ENCODE measurements at regions not wholly inside any gene's neighbourhood (a gene's known extent, or its start where the extent isn't known, plus 50 kb on each side); places are given as distances from the start of the nearest gene placed in this dataset.

- DNase-seq: no peak
- Histone ChIP-seq H3K27ac (no peak overlapping the region), H3K4me3 (no peak overlapping the region), H3K9me3 (no peaks in the 10 kb centered on the region), H3K36me3 (ENCODE audit: insufficient read depth in 1 of 2, low read depth in 1 of 2) (no peaks in the 10 kb centered on the region), H3K27me3 (ENCODE audit: insufficient read depth in 3 of 3, low read length in 2 of 3) (no peaks in the 10 kb centered on the region), H3K4me1 (no peaks in the 10 kb centered on the region)
- intact Hi-C loops (cut with DNase I): no loop called here
- TF ChIP-seq CTCF (IDR thresholded peaks at IDR 0.05): no peak
- 54 to 65% (median 58%) methylated on average over 5 of the region's 5 CpGs for WGBS, 3 donors
- ATAC-seq: no peak
Observed at GRCh38 chr5:114237766-114238165, 124.1 kb upstream of the KCNN2 start.

GRCh38 chr5:114238771-114239313 is 123.0 kb upstream of the KCNN2 start:
- no peak overlapping the region for H3K4me3 ChIP-seq
- H3K27me3 ChIP-seq (ENCODE audit: insufficient read depth in 3 of 3, low read length in 2 of 3): no peaks in the 10 kb centered on the region
- H3K27ac ChIP-seq: no peak overlapping the region
- H3K4me1 ChIP-seq: no peaks in the 10 kb centered on the region
- DNase-seq: no peak
- H3K9me3 ChIP-seq: no peaks in the 10 kb centered on the region
- intact Hi-C loops (cut with DNase I): no loop called here
- ATAC-seq: no peak
- TF ChIP-seq CTCF (IDR thresholded peaks at IDR 0.05): no peak
- H3K36me3 ChIP-seq (ENCODE audit: insufficient read depth in 1 of 2, low read depth in 1 of 2): no peaks in the 10 kb centered on the region

- H3K36me3 ChIP-seq (ENCODE audit: insufficient read depth in 1 of 2, low read depth in 1 of 2): no peaks in the 10 kb centered on the region
- H3K9me3 ChIP-seq: no peaks in the 10 kb centered on the region
- H3K4me3 ChIP-seq: no peak overlapping the region
- TF ChIP-seq CTCF (IDR thresholded peaks at IDR 0.05): no peak
- DNase-seq (no peak), ATAC-seq (no peak)
- no peak overlapping the region for H3K27ac ChIP-seq
- intact Hi-C loops (cut with DNase I): no loop called here
- 85 to 89% (median 86%) methylated on average over 8 of the region's 8 CpGs for WGBS, 3 donors
- H3K4me1 ChIP-seq: no peaks in the 10 kb centered on the region
- no peaks in the 10 kb centered on the region for H3K27me3 ChIP-seq (ENCODE audit: insufficient read depth in 3 of 3, low read length in 2 of 3)
Observed at GRCh38 chr5:114243281-114243971, 118.4 kb upstream of the KCNN2 start.

GRCh38 chr5:114243972-114244317 is 117.9 kb upstream of the KCNN2 start:
- H3K27me3 ChIP-seq (ENCODE audit: insufficient read depth in 3 of 3, low read length in 2 of 3): no peaks in the 10 kb centered on the region
- H3K4me1 ChIP-seq: no peaks in the 10 kb centered on the region
- TF ChIP-seq CTCF (IDR thresholded peaks at IDR 0.05): no peak
- H3K36me3 ChIP-seq (ENCODE audit: insufficient read depth in 1 of 2, low read depth in 1 of 2): no peaks in the 10 kb centered on the region
- H3K4me3 ChIP-seq: no peak overlapping the region
- no peak for DNase-seq
- no peak for ATAC-seq
- no peak overlapping the region for H3K27ac ChIP-seq
- intact Hi-C loops (cut with DNase I): no loop called here
- 66 to 73% (median 70%) methylated on average over 1 of the region's 1 CpG for WGBS, 3 donors
- H3K9me3 ChIP-seq: no peaks in the 10 kb centered on the region

GRCh38 chr5:114249823-114250222 is 112.0 kb upstream of the KCNN2 start:
- no peak for TF ChIP-seq CTCF (IDR thresholded peaks at IDR 0.05)
- no peak overlapping the region for H3K4me3 ChIP-seq
- intact Hi-C loops (cut with DNase I): no loop called here
- no peak overlapping the region for H3K27ac ChIP-seq
- DNase-seq: no peak
- no peaks in the 10 kb centered on the region for H3K9me3 ChIP-seq
- no peaks in the 10 kb centered on the region for H3K4me1 ChIP-seq
- no peaks in the 10 kb centered on the region for H3K27me3 ChIP-seq (ENCODE audit: insufficient read depth in 3 of 3, low read length in 2 of 3)
- no peak for ATAC-seq
- H3K36me3 ChIP-seq (ENCODE audit: insufficient read depth in 1 of 2, low read depth in 1 of 2): no peaks in the 10 kb centered on the region
- 81 to 85% (median 81%) methylated on average over 2 of the region's 2 CpGs for WGBS, 3 donors
